ENCODE measurements at regions not wholly inside any gene's neighbourhood (a gene's known extent, or its start where the extent isn't known, plus 50 kb on each side); places are given as distances from the start of the nearest gene placed in this dataset.

DNA sequence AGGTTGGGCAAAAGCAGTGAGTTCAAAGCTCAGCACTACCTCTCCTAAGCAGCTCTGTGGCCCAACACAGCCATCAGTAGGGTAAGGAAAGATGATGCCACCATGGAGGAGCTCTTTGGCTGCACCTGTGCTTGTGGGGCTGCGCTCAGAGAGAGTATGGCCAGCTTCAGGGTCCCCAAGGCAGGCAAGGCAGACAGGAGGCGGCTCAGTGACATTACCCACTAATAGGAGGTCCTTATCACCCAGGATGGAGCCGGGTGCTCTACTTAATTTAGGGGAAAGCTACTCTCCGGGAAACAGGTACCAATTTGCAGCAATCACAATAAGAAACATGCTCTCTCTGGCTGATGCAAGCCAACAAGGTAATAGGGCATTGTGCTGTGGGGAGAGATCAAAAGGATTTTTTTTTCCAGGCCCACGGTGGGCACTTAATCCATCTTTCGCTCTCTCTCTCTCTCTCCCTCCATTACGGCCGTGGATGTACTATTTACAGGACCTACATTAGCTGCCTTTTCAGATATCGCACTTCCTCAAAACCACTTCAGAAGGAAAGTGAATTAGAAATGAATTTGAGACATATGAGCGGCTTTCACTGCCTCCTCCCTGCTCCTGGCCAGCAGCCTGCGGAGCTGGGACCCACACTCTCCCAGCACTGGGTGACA, 446.3 kb downstream of the SOX6 start:
- no peak for TF ChIP-seq JUND (IDR thresholded peaks at IDR 0.05)
- no peak for TF ChIP-seq POLR2A (IDR thresholded peaks at IDR 0.05; ENCODE audit: borderline replicate concordance, extremely low read depth, insufficient read depth, insufficient read length)
- TF ChIP-seq POLR2AphosphoS5 (IDR thresholded peaks at IDR 0.05; ENCODE audit: low read depth, low read length): no peak
- no peak for TF ChIP-seq SP1 (IDR thresholded peaks at IDR 0.05; ENCODE audit: low read depth)
- TF ChIP-seq, protein P1, sequence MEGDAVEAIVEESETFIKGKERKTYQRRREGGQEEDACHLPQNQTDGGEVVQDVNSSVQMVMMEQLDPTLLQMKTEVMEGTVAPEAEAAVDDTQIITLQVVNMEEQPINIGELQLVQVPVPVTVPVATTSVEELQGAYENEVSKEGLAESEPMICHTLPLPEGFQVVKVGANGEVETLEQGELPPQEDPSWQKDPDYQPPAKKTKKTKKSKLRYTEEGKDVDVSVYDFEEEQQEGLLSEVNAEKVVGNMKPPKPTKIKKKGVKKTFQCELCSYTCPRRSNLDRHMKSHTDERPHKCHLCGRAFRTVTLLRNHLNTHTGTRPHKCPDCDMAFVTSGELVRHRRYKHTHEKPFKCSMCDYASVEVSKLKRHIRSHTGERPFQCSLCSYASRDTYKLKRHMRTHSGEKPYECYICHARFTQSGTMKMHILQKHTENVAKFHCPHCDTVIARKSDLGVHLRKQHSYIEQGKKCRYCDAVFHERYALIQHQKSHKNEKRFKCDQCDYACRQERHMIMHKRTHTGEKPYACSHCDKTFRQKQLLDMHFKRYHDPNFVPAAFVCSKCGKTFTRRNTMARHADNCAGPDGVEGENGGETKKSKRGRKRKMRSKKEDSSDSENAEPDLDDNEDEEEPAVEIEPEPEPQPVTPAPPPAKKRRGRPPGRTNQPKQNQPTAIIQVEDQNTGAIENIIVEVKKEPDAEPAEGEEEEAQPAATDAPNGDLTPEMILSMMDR (IDR thresholded peaks at IDR 0.05 in 2 of 3, conservative IDR thresholded peaks at IDR 0.05 in 1 of 3; ENCODE audit: borderline replicate concordance in 1 of 3, insufficient read depth in 1 of 3, low read depth in 2 of 3, low read length in 2 of 3): no peak
- no peak for TF ChIP-seq CEBPB (IDR thresholded peaks at IDR 0.05; ENCODE audit: low read depth)
- TF ChIP-seq ZNF274 (IDR thresholded peaks at IDR 0.05; ENCODE audit: low read depth, low read length): no peak
- no peak for TF ChIP-seq EZH2 (IDR thresholded peaks at IDR 0.05)
- TF ChIP-seq, protein P2, sequence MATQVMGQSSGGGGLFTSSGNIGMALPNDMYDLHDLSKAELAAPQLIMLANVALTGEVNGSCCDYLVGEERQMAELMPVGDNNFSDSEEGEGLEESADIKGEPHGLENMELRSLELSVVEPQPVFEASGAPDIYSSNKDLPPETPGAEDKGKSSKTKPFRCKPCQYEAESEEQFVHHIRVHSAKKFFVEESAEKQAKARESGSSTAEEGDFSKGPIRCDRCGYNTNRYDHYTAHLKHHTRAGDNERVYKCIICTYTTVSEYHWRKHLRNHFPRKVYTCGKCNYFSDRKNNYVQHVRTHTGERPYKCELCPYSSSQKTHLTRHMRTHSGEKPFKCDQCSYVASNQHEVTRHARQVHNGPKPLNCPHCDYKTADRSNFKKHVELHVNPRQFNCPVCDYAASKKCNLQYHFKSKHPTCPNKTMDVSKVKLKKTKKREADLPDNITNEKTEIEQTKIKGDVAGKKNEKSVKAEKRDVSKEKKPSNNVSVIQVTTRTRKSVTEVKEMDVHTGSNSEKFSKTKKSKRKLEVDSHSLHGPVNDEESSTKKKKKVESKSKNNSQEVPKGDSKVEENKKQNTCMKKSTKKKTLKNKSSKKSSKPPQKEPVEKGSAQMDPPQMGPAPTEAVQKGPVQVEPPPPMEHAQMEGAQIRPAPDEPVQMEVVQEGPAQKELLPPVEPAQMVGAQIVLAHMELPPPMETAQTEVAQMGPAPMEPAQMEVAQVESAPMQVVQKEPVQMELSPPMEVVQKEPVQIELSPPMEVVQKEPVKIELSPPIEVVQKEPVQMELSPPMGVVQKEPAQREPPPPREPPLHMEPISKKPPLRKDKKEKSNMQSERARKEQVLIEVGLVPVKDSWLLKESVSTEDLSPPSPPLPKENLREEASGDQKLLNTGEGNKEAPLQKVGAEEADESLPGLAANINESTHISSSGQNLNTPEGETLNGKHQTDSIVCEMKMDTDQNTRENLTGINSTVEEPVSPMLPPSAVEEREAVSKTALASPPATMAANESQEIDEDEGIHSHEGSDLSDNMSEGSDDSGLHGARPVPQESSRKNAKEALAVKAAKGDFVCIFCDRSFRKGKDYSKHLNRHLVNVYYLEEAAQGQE (IDR thresholded peaks at IDR 0.05; ENCODE audit: low read depth): no peak
- TF ChIP-seq EZH2phosphoT487 (IDR thresholded peaks at IDR 0.05; ENCODE audit: borderline replicate concordance): no peak
- TF ChIP-seq FOSL1 (IDR thresholded peaks at IDR 0.05; ENCODE audit: low read depth): no peak

Data from HCT116 (cell line).